PC-3 (cell line): ENCODE measurements at regions not wholly inside any gene's neighbourhood (a gene's known extent, or its start where the extent isn't known, plus 50 kb on each side); places are given as distances from the start of the nearest gene placed in this dataset.
"Not testable (repeated sequence)": the region's sequence is repeated elsewhere in the genome, so short reads cannot be mapped to it uniquely, and the experiment has no call there.

Source experiments
- CTCF ChIP-seq: fragments of 300-600 bp; sonication (generic); conservative IDR thresholded peaks from 2 replicates; pipeline ENCODE4 v1.5.1; 2017; ENCODE audit warnings: antibody characterized with exemption, low read depth, mild to moderate bottlenecking, low read length
- EZH2 ChIP-seq: fragments of 300-600 bp; sonication (generic); IDR thresholded peaks from one replicate; pipeline ENCODE4 v1.6.1; 2017; ENCODE audit warnings: antibody characterized with exemption, mild to moderate bottlenecking, low read length; ENCODE audit not compliant: unreplicated experiment

- TF ChIP-seq CTCF, EZH2: not testable (repeated sequence)
Measured at GRCh38 chr9:65413371-65413770, 128.4 kb upstream of the FOXD4L5 start.
